ENCODE measurements at regions not wholly inside any gene's neighbourhood (a gene's known extent, or its start where the extent isn't known, plus 50 kb on each side); places are given as distances from the start of the nearest gene placed in this dataset.

DNA sequence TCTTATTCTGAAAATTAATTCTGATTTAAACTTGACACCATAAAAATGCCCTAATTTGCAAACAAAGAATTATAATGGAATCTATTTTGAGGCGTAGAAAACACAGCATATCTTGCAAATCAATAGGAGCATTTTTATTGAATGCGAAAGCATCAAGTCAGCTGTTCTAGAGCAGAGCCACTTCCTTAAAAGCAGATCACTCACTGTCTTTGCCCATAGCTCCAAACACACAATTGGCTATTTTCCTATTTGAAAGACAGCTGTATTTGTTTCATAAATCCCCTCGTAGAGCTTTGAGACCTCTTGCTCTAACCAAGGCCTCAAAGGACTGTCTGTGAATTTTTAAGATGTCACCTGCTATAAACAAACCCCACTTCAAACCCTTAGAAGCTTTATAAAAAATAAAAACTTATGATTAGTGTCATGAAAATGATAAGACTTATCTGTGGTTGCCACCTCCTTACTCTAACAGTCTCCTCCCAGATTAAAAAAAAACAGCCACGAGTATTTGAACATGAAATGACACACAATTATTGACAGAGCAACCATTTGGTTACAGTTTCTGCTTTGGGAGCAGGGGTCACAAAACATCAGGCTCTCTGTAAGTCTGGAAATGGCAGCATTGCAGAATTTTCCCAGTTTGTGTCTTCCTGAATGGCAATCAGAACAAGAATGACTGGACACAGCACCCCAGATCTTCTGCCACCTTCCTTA lies 75.6 kb upstream of the RASEF start:
- Histone ChIP-seq H2BK5ac (ENCODE audit: insufficient read length, low read length) (no peak overlapping the region), H3K56ac (ENCODE audit: insufficient read length, low read depth, low read length) (no peak overlapping the region), H3K27ac (ENCODE audit: insufficient read length, low read depth, low read length) (no peak overlapping the region), H4K20me1 (ENCODE audit: control insufficient read depth, insufficient read depth, insufficient read length) (no peaks in the 10 kb centered on the region), H3K23ac (ENCODE audit: insufficient read length, low read depth, low read length) (no peak overlapping the region), H3K4ac (ENCODE audit: low read depth, low read length) (no peak overlapping the region), H4K8ac (replicated peaks; ENCODE audit: insufficient read length, low read depth, low read length) (no peak overlapping the region), H4K91ac (ENCODE audit: insufficient read length, low read depth, low read length) (no peak overlapping the region), H2BK12ac (ENCODE audit: insufficient read length, low read depth, low read length) (no peak overlapping the region), H3K4me1 (ENCODE audit: insufficient read depth, low read length) (no peaks in the 10 kb centered on the region), H3T11ph (ENCODE audit: low read length) (no peak overlapping the region), H3K23me2 (ENCODE audit: insufficient read length, low read depth, low read length, poor library complexity, severe bottlenecking) (no peaks in the 10 kb centered on the region), H2BK15ac (ENCODE audit: low read depth, low read length) (no peak overlapping the region), H3K9me3 (ENCODE audit: control insufficient read depth, low read depth, low read length) (no peaks in the 10 kb centered on the region), H2BK120ac (ENCODE audit: low read depth, low read length, poor library complexity, severe bottlenecking) (no peak overlapping the region), H3K79me2 (ENCODE audit: insufficient read depth, low read length) (no peaks in the 10 kb centered on the region), H3K14ac (ENCODE audit: insufficient read depth, low read length) (no peak overlapping the region), H2BK20ac (ENCODE audit: low read depth, low read length, poor library complexity, severe bottlenecking) (no peak overlapping the region), H3K18ac (ENCODE audit: insufficient read length, low read depth, low read length) (no peak overlapping the region), H3K9ac (ENCODE audit: extremely low read depth, insufficient read length, low read length) (no peak overlapping the region), H2AK5ac (ENCODE audit: insufficient read length, low read length) (no peak overlapping the region), H2AFZ (ENCODE audit: low read length) (no peak overlapping the region), H3K4me2 (ENCODE audit: insufficient read depth, insufficient read length, low read length) (no peak overlapping the region), H4K5ac (ENCODE audit: insufficient read length, low read depth, low read length) (no peak overlapping the region), H3K79me1 (ENCODE audit: insufficient read depth, low read depth, low read length, poor library complexity, severe bottlenecking) (no peaks in the 10 kb centered on the region), H3K27me3 (ENCODE audit: insufficient read depth, low read length) (no peaks in the 10 kb centered on the region)
- DNase-seq = no peak
- Mint-ChIP-seq H3K36me3 (ENCODE audit: insufficient read depth in 1 of 3, low read depth in 3 of 3) (no peaks in the 10 kb centered on the region), H3K27ac (no peak overlapping the region), H3K4me3 (no peak overlapping the region), H3K27me3 (ENCODE audit: low read depth) (peaks cover 1% of the 10 kb centered on the region), H3K4me1 (no peaks in the 10 kb centered on the region), H3K9me3 (no peaks in the 10 kb centered on the region)
- WGBS (ENCODE audit: extremely low coverage, insufficient read length, low lambda C conversion rate) = no CpG with 5 or more reads among the region's 4 CpGs
- TF ChIP-seq, protein P1, sequence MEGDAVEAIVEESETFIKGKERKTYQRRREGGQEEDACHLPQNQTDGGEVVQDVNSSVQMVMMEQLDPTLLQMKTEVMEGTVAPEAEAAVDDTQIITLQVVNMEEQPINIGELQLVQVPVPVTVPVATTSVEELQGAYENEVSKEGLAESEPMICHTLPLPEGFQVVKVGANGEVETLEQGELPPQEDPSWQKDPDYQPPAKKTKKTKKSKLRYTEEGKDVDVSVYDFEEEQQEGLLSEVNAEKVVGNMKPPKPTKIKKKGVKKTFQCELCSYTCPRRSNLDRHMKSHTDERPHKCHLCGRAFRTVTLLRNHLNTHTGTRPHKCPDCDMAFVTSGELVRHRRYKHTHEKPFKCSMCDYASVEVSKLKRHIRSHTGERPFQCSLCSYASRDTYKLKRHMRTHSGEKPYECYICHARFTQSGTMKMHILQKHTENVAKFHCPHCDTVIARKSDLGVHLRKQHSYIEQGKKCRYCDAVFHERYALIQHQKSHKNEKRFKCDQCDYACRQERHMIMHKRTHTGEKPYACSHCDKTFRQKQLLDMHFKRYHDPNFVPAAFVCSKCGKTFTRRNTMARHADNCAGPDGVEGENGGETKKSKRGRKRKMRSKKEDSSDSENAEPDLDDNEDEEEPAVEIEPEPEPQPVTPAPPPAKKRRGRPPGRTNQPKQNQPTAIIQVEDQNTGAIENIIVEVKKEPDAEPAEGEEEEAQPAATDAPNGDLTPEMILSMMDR (conservative IDR thresholded peaks at IDR 0.05) = no peak
